ENCODE measurements at regions not wholly inside any gene's neighbourhood (a gene's known extent, or its start where the extent isn't known, plus 50 kb on each side); places are given as distances from the start of the nearest gene placed in this dataset.

DNA sequence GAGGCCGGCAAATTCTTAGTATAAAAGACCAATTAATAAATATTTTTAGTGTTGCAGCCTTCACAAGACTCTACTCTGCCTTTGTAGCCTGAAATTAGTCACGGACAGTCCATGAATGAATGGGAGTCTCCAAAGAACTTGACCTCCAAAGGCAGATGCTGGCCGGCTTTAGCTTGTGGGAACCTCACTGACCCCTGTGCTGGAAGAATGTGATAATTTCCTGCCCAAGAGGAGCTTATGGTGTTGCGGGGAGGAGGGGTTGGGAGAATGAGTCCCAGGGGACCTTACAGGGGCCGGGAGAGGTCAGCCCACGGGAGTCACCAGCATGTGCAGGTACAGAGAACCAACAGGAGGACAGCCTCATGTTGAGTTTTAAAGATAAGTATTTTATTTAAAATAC, 143.1 kb downstream of the IRX2 start:
- H3K27me3 ChIP-seq (ENCODE audit: insufficient read depth, low read length): no peaks in the 10 kb centered on the region
- no peaks in the 10 kb centered on the region for H3K9me2 ChIP-seq (ENCODE audit: low read depth, low read length)
- no peaks in the 10 kb centered on the region for H3K36me3 ChIP-seq (ENCODE audit: insufficient read depth, low read length)
- H3K27ac ChIP-seq (ENCODE audit: low read depth, low read length, poor library complexity, severe bottlenecking): no peak overlapping the region
- H3K9ac ChIP-seq (ENCODE audit: low read length): no peak overlapping the region
- no peak overlapping the region for H3K4me3 ChIP-seq (ENCODE audit: low read depth, low read length, poor library complexity, severe bottlenecking)
- no peak overlapping the region for H2AFZ ChIP-seq (ENCODE audit: low read length)
- TF ChIP-seq, protein P1, sequence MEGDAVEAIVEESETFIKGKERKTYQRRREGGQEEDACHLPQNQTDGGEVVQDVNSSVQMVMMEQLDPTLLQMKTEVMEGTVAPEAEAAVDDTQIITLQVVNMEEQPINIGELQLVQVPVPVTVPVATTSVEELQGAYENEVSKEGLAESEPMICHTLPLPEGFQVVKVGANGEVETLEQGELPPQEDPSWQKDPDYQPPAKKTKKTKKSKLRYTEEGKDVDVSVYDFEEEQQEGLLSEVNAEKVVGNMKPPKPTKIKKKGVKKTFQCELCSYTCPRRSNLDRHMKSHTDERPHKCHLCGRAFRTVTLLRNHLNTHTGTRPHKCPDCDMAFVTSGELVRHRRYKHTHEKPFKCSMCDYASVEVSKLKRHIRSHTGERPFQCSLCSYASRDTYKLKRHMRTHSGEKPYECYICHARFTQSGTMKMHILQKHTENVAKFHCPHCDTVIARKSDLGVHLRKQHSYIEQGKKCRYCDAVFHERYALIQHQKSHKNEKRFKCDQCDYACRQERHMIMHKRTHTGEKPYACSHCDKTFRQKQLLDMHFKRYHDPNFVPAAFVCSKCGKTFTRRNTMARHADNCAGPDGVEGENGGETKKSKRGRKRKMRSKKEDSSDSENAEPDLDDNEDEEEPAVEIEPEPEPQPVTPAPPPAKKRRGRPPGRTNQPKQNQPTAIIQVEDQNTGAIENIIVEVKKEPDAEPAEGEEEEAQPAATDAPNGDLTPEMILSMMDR (IDR thresholded peaks at IDR 0.05; ENCODE audit: low read length): no peak
- TF ChIP-seq EZH2 (IDR thresholded peaks at IDR 0.05; ENCODE audit: borderline replicate concordance, low read length): no peak
- no peaks in the 10 kb centered on the region for H3K79me2 ChIP-seq (ENCODE audit: insufficient read depth, low read length)
- H3K4me1 ChIP-seq (ENCODE audit: insufficient read depth, low read length, severe bottlenecking): no peaks in the 10 kb centered on the region
- H3F3A ChIP-seq (ENCODE audit: insufficient read depth, low read length): no peaks in the 10 kb centered on the region
- H3K4me2 ChIP-seq (ENCODE audit: low read length): no peak overlapping the region
- H3K9me3 ChIP-seq (ENCODE audit: low read length): no peaks in the 10 kb centered on the region
- no peaks in the 10 kb centered on the region for H4K20me1 ChIP-seq (ENCODE audit: insufficient read depth, low read length)

- Histone ChIP-seq H3K4me3 (ENCODE audit: low read depth, low read length, poor library complexity, severe bottlenecking) (no peak overlapping the region), H3K9me3 (ENCODE audit: low read length) (no peaks in the 10 kb centered on the region), H3K36me3 (ENCODE audit: insufficient read depth, low read length) (no peaks in the 10 kb centered on the region), H3K79me2 (ENCODE audit: insufficient read depth, low read length) (no peaks in the 10 kb centered on the region), H3K4me2 (ENCODE audit: low read length) (no peak overlapping the region), H2AFZ (ENCODE audit: low read length) (no peak overlapping the region), H3F3A (ENCODE audit: insufficient read depth, low read length) (no peaks in the 10 kb centered on the region), H3K4me1 (ENCODE audit: insufficient read depth, low read length, severe bottlenecking) (no peaks in the 10 kb centered on the region), H3K27me3 (ENCODE audit: insufficient read depth, low read length) (no peaks in the 10 kb centered on the region), H3K9ac (ENCODE audit: low read length) (no peak overlapping the region), H3K27ac (ENCODE audit: low read depth, low read length, poor library complexity, severe bottlenecking) (no peak overlapping the region), H3K9me2 (ENCODE audit: low read depth, low read length) (no peaks in the 10 kb centered on the region), H4K20me1 (ENCODE audit: insufficient read depth, low read length) (no peaks in the 10 kb centered on the region)
- TF ChIP-seq, protein P1 (IDR thresholded peaks at IDR 0.05; ENCODE audit: low read length): no peak
- TF ChIP-seq EZH2 (IDR thresholded peaks at IDR 0.05; ENCODE audit: borderline replicate concordance, low read length): no peak
Observed at GRCh38 chr5:2607598-2607997, 143.9 kb downstream of the IRX2 start.

DNA sequence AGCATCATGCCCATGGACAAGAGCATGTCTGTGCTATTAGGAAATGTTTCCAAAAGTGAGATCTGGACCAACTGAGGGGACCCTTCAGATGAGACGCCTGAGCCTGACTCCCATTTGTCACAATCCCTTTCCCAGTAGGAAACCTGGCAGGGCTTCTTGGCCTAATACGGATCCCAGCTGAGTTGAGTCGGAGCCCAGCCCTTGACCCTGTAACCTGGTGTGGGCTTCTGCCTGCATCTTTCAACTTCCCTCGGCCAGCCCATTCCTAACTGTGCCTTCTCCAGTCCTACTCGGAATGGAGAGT, 148.3 kb downstream of the IRX2 start:
- Histone ChIP-seq H3K9me3 (ENCODE audit: low read length) (no peaks in the 10 kb centered on the region), H3K27me3 (ENCODE audit: insufficient read depth, low read length) (no peaks in the 10 kb centered on the region), H4K20me1 (ENCODE audit: insufficient read depth, low read length) (no peaks in the 10 kb centered on the region), H3K4me2 (ENCODE audit: low read length) (no peak overlapping the region), H3K9ac (ENCODE audit: low read length) (no peak overlapping the region), H3K36me3 (ENCODE audit: insufficient read depth, low read length) (no peaks in the 10 kb centered on the region), H2AFZ (ENCODE audit: low read length) (no peak overlapping the region), H3K27ac (ENCODE audit: low read depth, low read length, poor library complexity, severe bottlenecking) (no peak overlapping the region), H3F3A (ENCODE audit: insufficient read depth, low read length) (no peaks in the 10 kb centered on the region), H3K4me1 (ENCODE audit: insufficient read depth, low read length, severe bottlenecking) (no peaks in the 10 kb centered on the region), H3K79me2 (ENCODE audit: insufficient read depth, low read length) (no peaks in the 10 kb centered on the region), H3K9me2 (ENCODE audit: low read depth, low read length) (no peaks in the 10 kb centered on the region), H3K4me3 (ENCODE audit: low read depth, low read length, poor library complexity, severe bottlenecking) (no peak overlapping the region)
- no peak for TF ChIP-seq EZH2 (IDR thresholded peaks at IDR 0.05; ENCODE audit: borderline replicate concordance, low read length)
- TF ChIP-seq, protein P1 (IDR thresholded peaks at IDR 0.05; ENCODE audit: low read length): no peak

Measured in OCI-LY1 (cell line).